GM12878 (cell line): ENCODE measurements at regions not wholly inside any gene's neighbourhood (a gene's known extent, or its start where the extent isn't known, plus 50 kb on each side); places are given as distances from the start of the nearest gene placed in this dataset.

Experiments used
- CTCF ChIP-seq, 3 experiments: IDR thresholded peaks in 2 of 3; conservative IDR thresholded peaks in 1 of 3; 2 replicates each; pipeline ENCODE4 v1.5.1; 2011; ENCODE audit warnings: low read depth in 3 of 3, low read length in 3 of 3, mild to moderate bottlenecking in 3 of 3, control low read depth in 2 of 3, moderate library complexity in 2 of 3, inconsistent platforms in 1 of 3, mixed read lengths in 1 of 3; ENCODE audit not compliant: control insufficient read depth in 2 of 3, insufficient read depth in 1 of 3; ENCODE audit errors: extremely low read depth in 1 of 3
- MEF2A ChIP-seq: IDR thresholded peaks from 2 replicates; pipeline ENCODE4 v1.6.1; 2011; ENCODE audit warnings: low read depth, mild to moderate bottlenecking, low read length, moderate library complexity; ENCODE audit not compliant: insufficient read depth
- NBN ChIP-seq: fragments of 450-650 bp; IDR thresholded peaks from 2 replicates; pipeline ENCODE4 v1.6.1; 2016
- POLR2A ChIP-seq: IDR thresholded peaks from 2 replicates; pipeline ENCODE4 v1.6.1; 2011; ENCODE audit warnings: low read depth, mild to moderate bottlenecking, low read length

- TF ChIP-seq NBN, result no peak
- TF ChIP-seq POLR2A, result no peak
- TF ChIP-seq CTCF (IDR thresholded peaks at IDR 0.05 in 2 of 3, conservative IDR thresholded peaks at IDR 0.05 in 1 of 3; ENCODE audit: control insufficient read depth in 2 of 3, extremely low read depth in 1 of 3, insufficient read depth in 1 of 3, low read depth in 3 of 3, low read length in 3 of 3), result no peak
- TF ChIP-seq MEF2A, result no peak
Measured at GRCh38 chr2:238684362-238685326, 163.2 kb upstream of the TWIST2 start.
